VCaP (cell line): ENCODE measurements at regions not wholly inside any gene's neighbourhood (a gene's known extent, or its start where the extent isn't known, plus 50 kb on each side); places are given as distances from the start of the nearest gene placed in this dataset.

ENCODE experiments used
- H3K27ac ChIP-seq: fragments of 450-650 bp; 2 replicates; pipeline ENCODE4 v1.5.1; 2017
- TF ChIP-seq, protein P1 (sequence below): fragments of 450-650 bp; conservative IDR thresholded peaks from 2 replicates; pipeline ENCODE4 v1.5.1; 2017; ENCODE audit warnings: mild to moderate bottlenecking, moderate library complexity

- H3K27ac ChIP-seq = peak overlapping the region; percentile 88
- TF ChIP-seq, protein P1, sequence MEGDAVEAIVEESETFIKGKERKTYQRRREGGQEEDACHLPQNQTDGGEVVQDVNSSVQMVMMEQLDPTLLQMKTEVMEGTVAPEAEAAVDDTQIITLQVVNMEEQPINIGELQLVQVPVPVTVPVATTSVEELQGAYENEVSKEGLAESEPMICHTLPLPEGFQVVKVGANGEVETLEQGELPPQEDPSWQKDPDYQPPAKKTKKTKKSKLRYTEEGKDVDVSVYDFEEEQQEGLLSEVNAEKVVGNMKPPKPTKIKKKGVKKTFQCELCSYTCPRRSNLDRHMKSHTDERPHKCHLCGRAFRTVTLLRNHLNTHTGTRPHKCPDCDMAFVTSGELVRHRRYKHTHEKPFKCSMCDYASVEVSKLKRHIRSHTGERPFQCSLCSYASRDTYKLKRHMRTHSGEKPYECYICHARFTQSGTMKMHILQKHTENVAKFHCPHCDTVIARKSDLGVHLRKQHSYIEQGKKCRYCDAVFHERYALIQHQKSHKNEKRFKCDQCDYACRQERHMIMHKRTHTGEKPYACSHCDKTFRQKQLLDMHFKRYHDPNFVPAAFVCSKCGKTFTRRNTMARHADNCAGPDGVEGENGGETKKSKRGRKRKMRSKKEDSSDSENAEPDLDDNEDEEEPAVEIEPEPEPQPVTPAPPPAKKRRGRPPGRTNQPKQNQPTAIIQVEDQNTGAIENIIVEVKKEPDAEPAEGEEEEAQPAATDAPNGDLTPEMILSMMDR = no peak
Measured at GRCh38 chr20:53872081-53872541, 198.3 kb downstream of the BCAS1 start.

- peak overlapping the region; percentile 88 for H3K27ac ChIP-seq
- TF ChIP-seq, protein P1 = no peak
Measured at GRCh38 chr20:53871541-53871940, 198.9 kb downstream of the BCAS1 start.

GRCh38 chr20:53870426-53871315 is 199.7 kb downstream of the BCAS1 start:
- TF ChIP-seq, protein P1 = no peak
- peak overlapping the region; percentile 88 for H3K27ac ChIP-seq

- H3K27ac ChIP-seq = peak overlapping the region; percentile 88
- TF ChIP-seq, protein P1 = peak; percentile 91
Measured at GRCh38 chr20:53869466-53870258, 200.7 kb downstream of the BCAS1 start.

- TF ChIP-seq, protein P1 = no peak
- peak overlapping the region; percentile 99 for H3K27ac ChIP-seq
Measured at GRCh38 chr20:53867741-53868351, 202.5 kb downstream of the BCAS1 start.

- peak overlapping the region; percentile 99 for H3K27ac ChIP-seq
- TF ChIP-seq, protein P1 = no peak
Measured at GRCh38 chr20:53866794-53867740, 203.3 kb downstream of the BCAS1 start.
